ENCODE measurements at regions not wholly inside any gene's neighbourhood (a gene's known extent, or its start where the extent isn't known, plus 50 kb on each side); places are given as distances from the start of the nearest gene placed in this dataset.
"Not testable (repeated sequence)": the region's sequence is repeated elsewhere in the genome, so short reads cannot be mapped to it uniquely, and the experiment has no call there.

DNA sequence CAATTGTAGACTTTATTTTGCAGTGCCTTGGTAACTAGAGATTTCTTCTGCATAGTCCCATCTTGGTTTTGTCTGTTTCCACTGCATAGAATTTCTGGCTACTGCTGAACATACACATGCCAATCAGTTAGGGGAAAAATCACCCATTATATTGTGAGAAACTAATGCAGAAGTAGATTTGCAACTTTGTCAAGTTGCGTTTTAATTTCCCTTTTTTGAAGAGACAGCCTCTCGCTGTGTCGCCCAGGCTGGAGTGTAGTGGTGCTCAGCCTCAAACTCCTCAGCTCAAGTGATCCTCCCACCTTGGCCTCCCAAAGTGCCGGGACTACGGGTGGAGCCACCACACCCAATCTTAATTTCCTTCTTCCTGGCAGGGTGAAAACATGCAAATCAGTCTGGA, 83.1 kb upstream of the WSB1 start:
- not testable (repeated sequence) for DNase-seq

DNA sequence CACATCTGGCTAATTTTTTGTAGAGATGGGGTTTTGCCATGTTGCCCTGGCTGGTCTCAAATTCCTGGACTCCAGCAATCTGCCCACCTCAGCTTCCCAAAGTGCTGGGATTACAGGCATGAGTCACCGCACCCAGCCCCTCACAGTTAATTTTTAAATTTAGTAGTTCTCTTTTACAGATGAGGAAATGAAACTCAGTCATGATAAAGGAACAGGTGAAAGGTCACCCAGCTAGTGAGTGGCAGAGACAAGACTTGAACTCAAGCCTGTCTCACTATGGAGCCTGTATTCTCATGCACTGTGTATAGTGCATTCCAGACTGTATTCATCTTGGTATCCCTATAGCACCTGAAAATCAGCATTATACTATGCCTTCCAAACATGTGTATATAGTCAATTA, 77.1 kb upstream of the WSB1 start:
- no peak for DNase-seq

DNA sequence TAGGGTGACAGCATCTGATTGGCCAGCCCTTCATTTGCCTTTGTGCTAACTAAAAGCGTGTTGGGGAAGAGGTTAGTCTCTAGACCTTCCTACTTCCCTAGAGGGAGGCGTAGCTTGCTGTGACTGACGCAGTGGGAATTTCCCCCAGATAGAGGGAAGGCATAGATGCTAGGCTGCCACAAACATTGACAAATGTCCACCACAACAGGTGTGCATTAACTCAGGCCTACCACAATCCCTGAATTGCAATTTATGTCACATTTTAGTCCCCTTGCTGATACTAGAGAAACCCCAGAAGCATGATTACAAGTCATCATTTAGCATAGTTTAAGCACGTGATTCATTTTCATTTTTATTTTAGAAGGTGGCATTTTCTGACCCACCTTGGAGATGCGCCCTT, 76.3 kb upstream of the WSB1 start:
- DNase-seq, result no peak

DNA sequence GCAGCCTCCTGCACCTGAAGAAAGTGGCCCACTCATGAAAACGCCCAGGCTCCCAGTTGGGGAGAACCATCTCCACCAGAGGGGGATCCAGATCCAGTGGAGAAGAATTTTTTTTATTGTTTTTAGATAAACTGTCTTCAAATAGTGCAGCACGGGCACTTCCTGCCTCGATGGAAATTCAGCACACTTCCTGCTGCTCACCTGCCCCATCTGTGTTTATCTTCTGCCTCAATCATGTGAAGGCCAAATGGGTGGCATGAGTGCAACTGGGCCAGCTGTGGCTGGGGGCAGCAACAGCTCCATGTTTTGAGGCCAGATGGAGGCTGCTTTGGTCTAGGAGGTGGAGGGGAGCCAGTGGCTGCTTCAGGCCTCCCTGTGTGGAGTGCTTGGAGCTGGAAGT, 75.9 kb upstream of the WSB1 start:
- no peak for DNase-seq

DNA sequence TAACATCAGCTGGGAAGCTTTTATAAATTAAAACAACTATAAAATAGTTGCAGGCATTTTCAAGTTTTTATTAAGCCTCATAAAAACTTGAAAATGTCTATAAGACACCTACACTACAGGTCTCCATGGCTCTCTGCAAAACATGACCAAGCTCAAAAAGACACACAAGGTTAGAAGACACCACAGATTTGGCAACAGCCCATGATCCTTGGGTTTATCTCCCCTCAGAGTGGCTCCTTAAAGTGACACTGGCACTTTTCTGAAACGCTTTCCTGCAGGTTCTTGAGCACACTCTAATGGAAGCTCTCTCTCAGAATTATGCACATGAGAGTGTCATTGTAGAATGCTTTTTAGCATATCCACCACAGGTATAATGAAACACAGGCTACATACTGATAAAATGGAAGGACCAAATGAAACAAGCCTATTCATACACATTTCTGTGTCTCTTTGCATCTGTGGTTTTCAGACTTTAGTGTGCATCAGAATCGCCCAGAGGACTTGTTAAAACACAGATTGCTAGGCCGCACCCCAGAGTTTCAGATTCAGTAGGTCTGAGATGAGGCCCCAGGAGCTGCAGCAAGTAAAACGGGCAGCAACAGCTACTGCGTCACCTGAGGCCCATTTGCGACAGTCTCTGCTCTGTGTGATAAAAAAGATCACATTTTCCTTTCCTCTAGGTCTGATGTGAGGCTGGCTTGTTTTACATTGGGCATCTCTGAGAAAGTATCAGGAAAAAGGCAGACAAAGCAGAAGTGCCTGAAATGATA, 75.0 kb upstream of the WSB1 start:
- DNase-seq, result no peak

DNA sequence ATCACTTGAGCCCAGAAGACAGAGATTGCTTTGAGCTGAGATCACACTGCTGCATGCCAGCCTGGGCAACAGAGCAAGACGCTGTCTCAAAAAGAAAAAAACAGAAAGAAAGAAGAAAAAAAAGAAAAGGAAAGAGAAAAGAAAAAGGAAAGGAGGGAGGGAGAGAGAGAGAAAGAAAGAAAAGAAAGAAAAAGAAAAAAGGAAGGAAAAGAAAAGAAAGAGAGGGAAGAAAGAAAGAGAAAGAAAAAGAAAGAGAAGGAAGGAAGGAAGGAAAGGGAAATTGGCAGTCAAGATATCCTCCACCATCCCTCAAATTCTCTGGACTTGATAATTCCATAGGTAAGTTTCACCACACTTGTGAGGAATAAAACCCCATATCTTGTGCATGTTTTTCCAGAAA, 71.4 kb upstream of the WSB1 start:
- no peak for DNase-seq

DNA sequence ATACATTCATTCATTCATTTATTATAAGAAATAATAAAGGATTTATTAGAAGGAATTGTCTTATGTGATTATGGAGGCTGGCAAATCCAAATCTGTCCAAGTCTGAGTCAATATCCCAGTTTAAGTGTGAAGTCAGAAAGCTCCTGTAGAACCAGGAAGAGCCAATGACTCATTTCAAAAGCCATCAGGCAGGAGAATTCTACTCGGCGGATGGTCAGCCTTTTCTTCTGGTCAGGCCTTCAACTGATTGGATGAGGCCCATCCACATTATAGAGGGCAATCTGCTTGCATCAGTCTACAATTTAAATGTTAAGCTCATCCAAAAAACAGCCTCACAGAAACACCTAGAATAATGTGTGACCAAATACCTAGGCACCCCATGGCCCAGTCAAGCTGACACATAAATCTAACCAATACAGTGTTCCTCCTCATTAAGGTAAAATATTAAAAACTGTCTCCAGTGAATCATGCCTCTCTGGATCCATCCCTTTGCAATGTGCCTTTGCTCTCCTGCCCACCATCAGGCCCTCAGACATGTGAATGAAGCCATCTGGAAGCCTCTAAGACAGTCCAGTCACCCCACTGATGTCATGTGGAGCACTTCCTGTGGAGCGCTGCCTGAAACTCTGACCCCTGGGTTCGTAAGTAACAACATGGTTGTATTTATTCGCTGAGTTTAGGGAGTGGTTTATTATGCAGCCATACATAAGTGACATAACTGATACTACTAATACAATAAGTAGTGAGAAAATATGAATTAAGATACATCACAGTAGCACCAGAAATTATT, 69.2 kb upstream of the WSB1 start:
- DNase-seq, result peak; percentile 21

DNA sequence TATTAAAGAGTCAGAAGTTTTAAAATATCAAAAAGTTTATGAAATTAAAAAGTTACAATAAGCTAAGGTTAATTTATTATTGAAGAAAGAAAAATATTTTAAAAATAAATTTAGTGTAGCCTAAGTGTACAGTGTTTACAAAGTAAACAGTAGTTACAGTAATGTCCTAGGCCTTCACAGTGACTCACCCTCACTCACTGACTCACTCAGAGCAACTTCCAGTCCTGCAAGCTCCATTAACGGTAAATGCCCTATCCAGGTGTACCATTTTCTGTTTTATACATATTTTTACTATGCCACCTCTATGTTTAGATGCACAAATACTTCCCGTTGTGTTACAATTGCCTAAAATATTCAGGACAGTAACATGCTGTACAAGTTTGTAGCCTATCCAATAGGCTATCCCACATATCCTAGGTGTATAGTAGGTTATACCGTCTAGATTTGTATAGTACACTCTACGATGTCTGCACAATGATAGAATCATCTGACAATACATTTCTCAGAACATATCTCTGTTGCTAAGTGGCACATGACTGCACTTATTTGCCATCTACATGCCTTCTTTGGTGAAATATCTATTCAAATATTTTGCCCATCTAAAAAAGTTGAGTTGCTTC, 67.2 kb upstream of the WSB1 start:
- peak; percentile 64 for DNase-seq

DNA sequence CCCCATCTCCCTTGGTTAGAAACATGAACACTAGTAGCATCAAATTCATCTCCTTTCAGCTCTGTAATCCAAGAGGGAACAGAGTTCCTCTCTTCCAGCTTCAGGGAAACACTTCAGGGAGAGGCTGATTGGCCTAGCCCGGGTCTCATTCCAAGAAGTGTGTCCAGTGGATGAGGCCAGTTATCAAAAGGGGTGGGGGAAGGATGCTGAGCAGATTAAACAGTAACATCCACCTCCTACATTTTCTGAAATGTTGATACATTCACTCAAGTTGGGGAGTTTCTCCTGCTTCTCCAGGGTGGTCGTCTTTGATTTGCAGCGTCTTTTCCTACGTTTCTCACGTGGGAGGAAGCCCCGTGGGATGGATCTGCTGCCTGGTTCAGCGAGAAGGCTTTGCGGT, 62.9 kb upstream of the WSB1 start:
- no peak for DNase-seq

DNA sequence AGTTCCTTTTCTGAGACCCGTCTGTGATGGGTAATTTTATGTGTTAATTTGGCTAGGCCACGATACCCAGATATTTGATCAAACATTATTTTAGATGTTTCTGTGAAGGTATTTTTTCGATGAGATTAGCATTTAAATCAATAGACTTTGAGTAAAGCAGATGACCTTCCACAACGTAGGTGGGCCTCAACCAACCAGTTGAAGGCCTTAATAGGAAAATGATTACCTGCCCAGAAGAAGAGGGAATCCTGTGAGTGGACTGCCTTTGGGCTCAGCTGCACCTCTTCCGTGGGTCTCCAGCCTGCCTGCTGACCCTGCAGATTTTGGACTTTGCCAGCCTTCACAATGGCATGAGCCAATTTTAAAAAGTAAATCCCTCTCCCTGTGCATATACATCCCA, 61.6 kb upstream of the WSB1 start:
- no peak for DNase-seq

DNA sequence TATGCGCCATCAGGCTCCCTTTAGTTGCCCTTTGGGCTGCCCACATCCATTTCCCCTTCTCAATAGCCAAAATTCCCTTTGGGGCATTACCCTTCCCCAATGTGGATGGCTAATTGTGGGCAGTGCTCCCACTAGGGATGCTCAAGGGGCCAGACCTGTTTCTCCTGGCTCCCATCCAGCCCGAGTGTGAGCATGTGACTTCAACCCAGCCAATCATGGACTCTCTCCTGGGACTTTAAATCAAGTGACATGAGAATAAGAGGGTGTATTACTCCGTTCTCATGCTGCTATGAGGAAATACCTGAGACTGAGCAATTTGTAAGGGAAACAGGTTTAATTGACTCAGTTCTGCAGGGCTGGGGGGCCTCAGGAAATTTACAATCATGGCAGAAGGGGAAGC, 60.9 kb upstream of the WSB1 start:
- no peak for DNase-seq

DNA sequence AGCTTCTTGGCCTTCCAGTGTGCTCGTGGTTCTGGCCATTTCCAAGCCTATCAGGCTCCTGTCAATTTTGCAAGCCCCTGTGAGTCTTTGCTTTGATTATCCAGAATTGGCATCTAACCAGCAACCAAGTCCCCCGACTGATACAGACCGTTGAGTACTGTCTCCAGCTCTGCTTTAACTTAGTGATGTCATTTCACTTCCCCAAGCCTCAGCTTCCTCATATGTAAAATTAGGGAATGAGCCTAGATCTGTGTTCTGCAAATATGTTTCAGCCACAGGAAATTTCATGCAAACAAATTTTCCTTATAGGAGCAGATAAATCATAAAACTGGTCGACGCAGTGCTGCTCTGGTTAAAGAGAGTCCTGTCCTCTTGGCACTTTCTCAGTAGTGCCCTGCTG, 60.1 kb upstream of the WSB1 start:
- DNase-seq, result no peak

DNA sequence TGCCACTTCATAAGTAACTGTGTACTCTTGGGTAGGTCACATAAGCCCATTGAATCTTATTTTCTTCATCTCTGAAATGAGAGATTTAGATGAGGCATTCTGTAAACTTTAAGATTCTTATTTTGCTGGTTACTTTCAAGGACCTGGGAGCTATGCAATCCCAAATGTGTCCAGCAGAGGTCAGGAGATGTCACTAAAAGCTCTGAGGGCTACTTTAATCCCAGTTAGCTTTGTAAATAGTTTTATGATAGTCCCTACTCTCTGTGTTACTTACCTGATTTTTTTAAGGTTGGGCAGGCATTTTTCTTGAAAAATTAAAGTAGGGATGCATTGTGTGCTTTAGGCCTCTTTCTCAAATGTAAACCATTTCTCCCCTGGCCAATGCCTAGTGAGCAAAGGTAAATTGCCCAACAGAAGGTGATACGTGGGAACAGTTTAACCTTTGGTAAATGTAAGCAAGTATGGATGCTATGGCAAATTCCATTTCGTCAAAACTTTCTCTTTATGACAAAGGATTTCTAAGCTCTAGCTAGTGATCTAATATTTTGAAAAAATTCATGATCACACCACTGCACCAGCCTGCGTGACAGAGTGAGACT, 57.1 kb upstream of the WSB1 start:
- peak; percentile 59 for DNase-seq

DNA sequence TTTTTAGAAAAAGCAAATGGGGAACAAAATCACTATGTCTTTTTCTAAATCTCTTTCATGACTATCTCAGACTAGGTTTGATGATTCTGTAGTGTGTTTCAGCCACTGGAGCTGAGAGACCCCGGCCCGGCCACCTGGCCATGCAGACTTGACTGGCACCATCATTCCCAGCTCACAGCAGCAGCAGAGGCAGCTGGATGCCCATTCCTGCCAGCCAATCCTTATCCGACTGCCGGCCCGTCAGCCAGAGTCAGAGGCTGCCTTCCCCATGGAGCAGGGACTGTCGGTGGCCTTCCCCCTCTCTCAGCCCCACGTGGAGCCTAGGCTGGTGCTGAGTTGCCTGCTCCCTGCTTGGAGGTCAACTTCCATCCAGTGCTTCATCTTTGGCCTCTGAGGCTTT, 56.0 kb upstream of the WSB1 start:
- no peak for DNase-seq

DNA sequence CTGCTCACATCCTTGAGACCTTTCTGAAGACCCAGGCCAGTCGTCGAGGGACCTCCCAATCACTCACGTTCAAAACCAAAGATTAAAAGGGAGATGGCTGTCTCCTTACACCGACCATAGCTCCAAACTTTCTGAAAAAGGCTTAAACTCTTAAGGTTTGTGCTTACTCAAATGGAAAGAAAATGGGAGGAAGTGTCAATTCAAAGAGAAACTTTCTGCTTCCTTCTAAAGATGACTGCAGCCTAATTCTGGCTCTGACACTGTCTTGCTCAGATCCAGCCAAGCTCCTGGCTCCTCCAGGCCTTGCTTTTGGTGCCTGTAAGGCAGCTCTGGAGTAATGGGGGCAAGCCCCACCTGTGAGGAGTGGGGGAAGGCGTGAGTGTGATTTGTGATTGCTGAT, 54.9 kb upstream of the WSB1 start:
- DNase-seq, result no peak

DNA sequence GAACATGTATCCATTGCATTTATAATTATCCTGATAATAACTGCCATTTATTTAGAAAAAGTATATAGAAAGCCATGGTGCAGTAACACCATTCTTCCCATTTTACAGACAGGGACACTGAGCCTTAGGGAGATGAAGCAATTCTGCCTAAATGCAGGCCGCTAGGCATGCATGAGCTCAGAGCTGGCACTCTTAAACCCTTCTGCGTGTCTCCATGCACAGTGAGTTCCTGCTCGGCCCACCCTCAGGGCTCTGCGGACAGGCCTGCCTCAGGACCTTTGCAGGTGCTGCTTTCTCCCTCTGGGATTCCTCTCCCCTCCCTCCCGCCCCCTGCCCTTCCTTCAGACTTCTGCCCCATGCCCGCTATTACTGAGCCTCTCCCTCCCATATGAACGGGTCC, 54.3 kb upstream of the WSB1 start:
- no peak for DNase-seq

DNA sequence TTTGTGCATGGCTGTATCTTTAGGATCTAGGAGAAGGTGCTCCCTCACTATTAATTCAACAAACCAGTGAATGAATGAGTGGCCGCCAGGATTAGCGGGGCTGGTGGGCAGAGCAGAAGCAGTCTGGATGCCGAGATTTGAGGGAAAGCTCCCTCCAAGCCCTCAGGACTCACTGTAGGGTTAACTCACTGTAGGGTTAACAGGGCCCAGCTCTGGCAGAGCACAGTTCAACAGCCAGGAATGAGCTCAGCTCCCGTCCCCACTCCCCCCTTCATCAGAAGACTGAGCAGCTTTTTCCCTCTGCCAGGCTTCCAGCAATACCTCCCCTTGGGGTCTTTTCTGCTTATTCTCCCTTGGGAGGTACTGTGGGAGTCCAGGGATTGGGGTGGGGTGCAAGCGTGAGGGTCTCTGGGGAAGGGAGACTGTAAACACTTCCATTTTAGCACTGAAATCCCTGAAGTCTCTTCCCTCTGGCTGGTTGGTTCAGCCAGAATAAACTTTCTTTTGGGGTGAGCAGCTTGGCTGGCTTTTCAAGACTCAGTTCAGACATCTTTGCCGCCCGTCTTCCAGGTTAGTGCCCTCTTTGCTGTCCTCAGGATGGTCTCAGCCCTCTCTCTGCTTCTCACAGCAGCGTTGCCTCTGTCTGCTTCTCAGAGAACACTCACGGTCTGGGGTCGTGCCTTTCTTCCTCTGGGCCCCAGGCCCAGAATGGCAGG, 53.7 kb upstream of the WSB1 start:
- no peak for DNase-seq

DNA sequence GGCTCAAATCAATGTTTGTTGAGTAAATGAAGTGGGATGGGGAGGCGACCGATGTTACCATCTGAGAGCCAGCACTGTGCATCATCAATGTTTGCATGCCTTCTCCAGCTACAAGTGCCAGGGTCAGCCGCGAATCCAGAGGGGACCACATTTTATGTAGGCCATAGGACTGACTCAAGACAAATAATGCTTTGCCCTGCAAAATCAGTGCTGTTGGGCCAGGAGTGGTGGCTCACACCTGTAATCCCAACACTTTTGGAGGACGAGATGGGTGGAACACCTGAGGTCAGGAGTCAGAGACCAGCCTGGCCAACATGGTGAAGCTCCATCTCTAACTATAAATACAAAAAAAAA, 53.1 kb upstream of the WSB1 start:
- no peak for DNase-seq

DNA sequence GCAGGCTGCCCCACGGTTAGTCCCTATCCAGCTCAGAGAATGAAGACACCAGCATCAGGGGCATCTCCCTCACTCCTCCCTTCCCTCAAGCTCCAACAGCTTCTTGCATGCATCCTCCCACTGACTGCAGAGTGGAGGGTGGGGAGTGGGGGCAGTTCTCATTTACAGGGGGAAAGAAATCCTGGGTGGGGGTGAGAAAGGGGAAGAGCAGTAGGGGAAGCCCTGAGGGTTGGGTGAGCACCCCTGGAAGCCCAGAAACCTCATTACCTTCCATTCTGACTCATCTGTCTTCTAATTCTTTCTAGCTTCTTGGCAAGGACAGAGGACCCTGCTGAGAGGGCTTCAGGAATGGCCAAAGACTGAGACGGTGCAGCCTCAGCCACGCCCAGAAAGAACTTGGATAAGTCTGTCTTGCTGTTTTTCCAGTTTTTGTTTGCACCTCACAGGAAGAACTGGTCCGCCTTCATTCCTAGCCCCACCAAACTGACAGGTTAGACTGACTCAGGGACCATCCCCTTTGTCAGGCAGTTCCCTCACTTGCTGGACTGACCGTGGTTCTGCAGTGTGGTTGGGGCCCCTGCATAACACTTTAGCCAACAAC, 52.5 kb upstream of the WSB1 start:
- peak; percentile 34 for DNase-seq

DNA sequence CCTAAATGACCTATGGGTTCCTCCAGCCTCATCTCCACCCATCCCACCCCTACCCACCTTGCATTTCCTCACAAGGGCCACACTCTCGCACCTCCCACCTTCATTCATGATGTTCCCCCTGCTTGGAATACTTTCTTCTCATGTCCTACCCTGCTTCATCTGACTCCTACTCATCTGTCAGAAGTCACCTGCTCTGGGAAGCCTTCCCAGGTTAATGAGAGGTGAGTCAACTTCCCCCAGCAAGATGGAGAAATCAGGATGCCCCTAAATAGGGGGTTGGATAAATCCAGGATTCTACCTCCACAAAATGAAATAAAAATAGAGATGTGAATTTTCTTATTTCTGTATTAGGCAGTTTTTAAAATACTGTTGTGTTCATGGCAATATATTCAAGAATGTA, 51.0 kb upstream of the WSB1 start:
- no peak for DNase-seq

DNA sequence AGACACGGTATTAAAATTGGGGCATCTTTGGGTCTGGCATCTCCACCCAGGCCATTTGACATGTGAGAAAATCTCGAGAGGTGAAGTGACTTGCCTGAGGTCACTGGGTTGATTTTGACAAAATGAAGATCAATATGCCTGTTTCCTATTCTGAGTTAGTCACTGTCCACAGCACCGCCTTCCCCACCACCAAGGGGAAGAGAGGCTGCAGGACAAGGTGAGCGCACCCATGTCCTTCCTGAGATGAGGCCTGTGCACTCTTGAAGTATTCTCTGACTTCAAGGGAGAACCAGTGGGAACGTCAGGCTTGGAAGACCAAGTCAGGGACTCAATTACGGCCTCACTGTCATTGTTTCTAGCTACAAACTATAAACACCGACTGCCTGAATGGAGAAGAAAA, 49.9 kb upstream of the WSB1 start:
- DNase-seq, result no peak
